ENCODE measurements at regions not wholly inside any gene's neighbourhood (a gene's known extent, or its start where the extent isn't known, plus 50 kb on each side); places are given as distances from the start of the nearest gene placed in this dataset.
"Not testable (repeated sequence)": the region's sequence is repeated elsewhere in the genome, so short reads cannot be mapped to it uniquely, and the experiment has no call there.

DNA sequence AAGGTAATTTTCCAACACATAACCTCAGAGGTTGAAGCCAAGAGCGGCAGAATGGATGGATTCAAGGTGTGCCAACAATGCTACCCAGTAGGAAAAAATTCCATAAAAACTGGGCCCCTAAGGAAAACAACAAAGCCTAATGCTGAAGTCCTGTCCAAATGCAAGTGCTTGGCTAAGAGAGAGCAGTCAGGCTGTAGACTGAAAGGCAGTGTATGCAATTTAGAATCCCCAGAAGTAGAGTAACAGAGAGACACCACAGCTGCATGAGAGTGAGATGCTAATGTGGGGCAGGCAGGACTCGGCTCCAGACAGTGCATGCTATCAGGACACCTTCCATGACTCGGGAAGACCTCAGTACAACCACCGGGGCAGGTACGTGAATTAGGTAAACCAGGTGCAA is 124.5 kb downstream of the ZFAND4 start:
- peaks cover 3% of the 10 kb centered on the region for H3K4me1 Mint-ChIP-seq (ENCODE audit: low read depth)
- no peak overlapping the region for H3K4me3 Mint-ChIP-seq (ENCODE audit: low read depth)
- DNase-seq (ENCODE audit: low spot score, unreplicated experiment), result no peak
- TF ChIP-seq, protein P1, sequence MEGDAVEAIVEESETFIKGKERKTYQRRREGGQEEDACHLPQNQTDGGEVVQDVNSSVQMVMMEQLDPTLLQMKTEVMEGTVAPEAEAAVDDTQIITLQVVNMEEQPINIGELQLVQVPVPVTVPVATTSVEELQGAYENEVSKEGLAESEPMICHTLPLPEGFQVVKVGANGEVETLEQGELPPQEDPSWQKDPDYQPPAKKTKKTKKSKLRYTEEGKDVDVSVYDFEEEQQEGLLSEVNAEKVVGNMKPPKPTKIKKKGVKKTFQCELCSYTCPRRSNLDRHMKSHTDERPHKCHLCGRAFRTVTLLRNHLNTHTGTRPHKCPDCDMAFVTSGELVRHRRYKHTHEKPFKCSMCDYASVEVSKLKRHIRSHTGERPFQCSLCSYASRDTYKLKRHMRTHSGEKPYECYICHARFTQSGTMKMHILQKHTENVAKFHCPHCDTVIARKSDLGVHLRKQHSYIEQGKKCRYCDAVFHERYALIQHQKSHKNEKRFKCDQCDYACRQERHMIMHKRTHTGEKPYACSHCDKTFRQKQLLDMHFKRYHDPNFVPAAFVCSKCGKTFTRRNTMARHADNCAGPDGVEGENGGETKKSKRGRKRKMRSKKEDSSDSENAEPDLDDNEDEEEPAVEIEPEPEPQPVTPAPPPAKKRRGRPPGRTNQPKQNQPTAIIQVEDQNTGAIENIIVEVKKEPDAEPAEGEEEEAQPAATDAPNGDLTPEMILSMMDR (IDR thresholded peaks at IDR 0.05; ENCODE audit: unreplicated experiment), result no peak
- H3K27ac Mint-ChIP-seq, result no peak overlapping the region
- no peaks in the 10 kb centered on the region for H3K27me3 Mint-ChIP-seq
- no peaks in the 10 kb centered on the region for H3K36me3 Mint-ChIP-seq (ENCODE audit: insufficient read depth)
- no peaks in the 10 kb centered on the region for H3K9me3 Mint-ChIP-seq (ENCODE audit: low read depth)

DNA sequence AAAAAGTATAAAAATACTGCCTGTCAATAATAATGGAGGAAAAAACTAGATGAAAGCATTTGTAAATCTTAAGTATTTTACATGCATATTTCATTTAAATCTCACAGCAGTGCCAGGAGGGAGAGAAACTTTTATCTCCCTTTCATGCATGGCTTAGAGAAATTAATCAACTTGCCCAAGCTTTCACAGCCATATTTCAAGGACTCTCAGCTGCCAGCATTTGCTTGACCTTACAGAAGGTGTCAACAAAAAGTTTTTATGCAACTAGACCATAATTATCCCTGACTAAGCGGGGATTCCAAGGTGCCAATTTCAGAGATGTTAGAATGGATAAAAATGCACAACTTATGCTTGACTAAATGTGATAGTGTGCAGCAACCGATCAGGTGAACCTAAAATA is 125.4 kb downstream of the ZFAND4 start:
- Mint-ChIP-seq H3K27ac (no peak overlapping the region), H3K4me1 (ENCODE audit: low read depth) (peaks cover 3% of the 10 kb centered on the region), H3K27me3 (no peaks in the 10 kb centered on the region), H3K9me3 (ENCODE audit: low read depth) (no peaks in the 10 kb centered on the region), H3K4me3 (ENCODE audit: low read depth) (no peak overlapping the region), H3K36me3 (ENCODE audit: insufficient read depth) (no peaks in the 10 kb centered on the region)
- TF ChIP-seq, protein P1 (IDR thresholded peaks at IDR 0.05; ENCODE audit: unreplicated experiment), result no peak
- no peak for DNase-seq (ENCODE audit: low spot score, unreplicated experiment)

GRCh38 chr10:45545150-45545549 is 127.4 kb downstream of the ZFAND4 start:
- peaks cover under 1% of the 10 kb centered on the region for H3K36me3 Mint-ChIP-seq (ENCODE audit: insufficient read depth)
- no peaks in the 10 kb centered on the region for H3K27me3 Mint-ChIP-seq
- TF ChIP-seq, protein P1 (IDR thresholded peaks at IDR 0.05; ENCODE audit: unreplicated experiment), result no peak
- H3K9me3 Mint-ChIP-seq (ENCODE audit: low read depth), result no peaks in the 10 kb centered on the region
- DNase-seq (ENCODE audit: low spot score, unreplicated experiment), result no peak
- peaks cover 3% of the 10 kb centered on the region for H3K4me1 Mint-ChIP-seq (ENCODE audit: low read depth)
- H3K4me3 Mint-ChIP-seq (ENCODE audit: low read depth), result no peak overlapping the region
- H3K27ac Mint-ChIP-seq, result no peak overlapping the region

- Mint-ChIP-seq H3K9me3 (ENCODE audit: low read depth) (no peaks in the 10 kb centered on the region), H3K4me3 (ENCODE audit: low read depth) (no peak overlapping the region), H3K27me3 (no peaks in the 10 kb centered on the region), H3K27ac (no peak overlapping the region), H3K4me1 (ENCODE audit: low read depth) (peaks cover 3% of the 10 kb centered on the region), H3K36me3 (ENCODE audit: insufficient read depth) (peaks cover 2% of the 10 kb centered on the region)
- TF ChIP-seq, protein P1 (IDR thresholded peaks at IDR 0.05; ENCODE audit: unreplicated experiment), result no peak
- no peak for DNase-seq (ENCODE audit: low spot score, unreplicated experiment)
Measured at GRCh38 chr10:45544191-45544590, 128.4 kb downstream of the ZFAND4 start.

DNA sequence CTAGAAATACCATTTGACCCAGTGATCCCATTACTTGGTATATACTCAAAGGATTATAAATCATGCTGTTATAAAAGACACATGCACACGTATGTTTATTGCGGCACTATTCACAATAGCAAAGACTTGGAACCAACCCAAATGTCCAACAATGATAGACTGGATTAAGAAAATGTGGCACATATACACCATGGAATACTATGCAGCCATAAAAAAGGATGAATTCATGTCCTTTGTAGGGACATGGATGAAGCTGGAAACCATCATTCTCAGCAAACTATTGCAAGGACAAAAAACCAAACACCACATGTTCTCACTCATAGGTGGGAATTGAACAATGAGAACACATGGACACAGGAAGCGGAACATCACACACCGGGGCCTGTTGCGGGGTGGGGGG is 131.5 kb downstream of the ZFAND4 start:
- not testable (repeated sequence) for H3K27me3 Mint-ChIP-seq; DNase-seq (ENCODE audit: low spot score, unreplicated experiment); H3K4me1 Mint-ChIP-seq (ENCODE audit: low read depth); H3K27ac Mint-ChIP-seq; H3K4me3 Mint-ChIP-seq (ENCODE audit: low read depth); H3K36me3 Mint-ChIP-seq (ENCODE audit: insufficient read depth); H3K9me3 Mint-ChIP-seq (ENCODE audit: low read depth)

- not testable (repeated sequence) for H3K36me3 Mint-ChIP-seq (ENCODE audit: insufficient read depth); H3K4me3 Mint-ChIP-seq (ENCODE audit: low read depth); H3K9me3 Mint-ChIP-seq (ENCODE audit: low read depth); H3K27me3 Mint-ChIP-seq; DNase-seq (ENCODE audit: low spot score, unreplicated experiment); H3K4me1 Mint-ChIP-seq (ENCODE audit: low read depth); H3K27ac Mint-ChIP-seq
Measured at GRCh38 chr10:45540589-45540988, 132.0 kb downstream of the ZFAND4 start.

DNA sequence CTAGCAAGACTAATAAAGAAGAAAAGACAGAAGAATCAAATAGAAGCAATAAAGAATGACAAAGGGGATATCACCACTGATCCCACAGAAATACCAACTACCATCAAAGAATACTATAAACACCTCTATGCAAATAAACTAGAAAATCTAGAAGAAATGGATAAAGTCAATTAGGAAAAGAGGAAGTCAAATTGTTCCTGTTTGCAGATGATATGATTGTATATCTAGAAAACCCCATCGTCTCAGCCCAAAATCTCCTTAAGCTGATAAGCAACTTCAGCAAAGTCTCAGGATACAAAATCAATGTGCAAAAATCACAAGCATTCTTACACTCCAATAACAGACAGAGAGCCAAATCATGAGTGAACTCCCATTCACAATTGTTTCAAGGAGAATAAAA is 133.0 kb downstream of the ZFAND4 start:
- not testable (repeated sequence) for H3K36me3 Mint-ChIP-seq (ENCODE audit: insufficient read depth); H3K4me1 Mint-ChIP-seq (ENCODE audit: low read depth); H3K27ac Mint-ChIP-seq; DNase-seq (ENCODE audit: low spot score, unreplicated experiment); H3K9me3 Mint-ChIP-seq (ENCODE audit: low read depth); H3K4me3 Mint-ChIP-seq (ENCODE audit: low read depth); H3K27me3 Mint-ChIP-seq

Data from progenitor cell of endocrine pancreas (in vitro differentiated cells).